ENCODE measurements at regions not wholly inside any gene's neighbourhood (a gene's known extent, or its start where the extent isn't known, plus 50 kb on each side); places are given as distances from the start of the nearest gene placed in this dataset.

DNA sequence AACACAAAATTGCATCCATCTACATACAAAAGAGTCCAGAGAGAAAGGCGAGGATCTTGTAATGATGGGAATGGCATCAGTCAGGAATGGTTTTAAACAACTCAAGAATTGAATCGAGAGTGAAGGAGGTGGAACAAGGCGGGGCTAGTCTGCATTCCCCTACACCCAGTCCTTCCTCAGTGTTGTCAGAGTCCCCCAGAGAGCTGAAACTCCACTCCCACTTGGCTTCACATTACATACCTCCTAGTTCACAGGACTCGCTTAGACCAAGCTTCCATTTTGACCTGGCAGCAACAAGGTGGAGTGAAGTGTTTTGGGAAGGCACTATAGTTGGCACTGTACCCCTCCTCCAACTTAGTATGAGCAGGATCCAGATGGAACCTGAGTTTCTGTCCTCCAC, 1273.5 kb upstream of the CRIM1 start:
- no peak for DNase-seq

GRCh38 chr2:35081622-35082015, 1274.0 kb upstream of the CRIM1 start:
- DNase-seq: no peak

DNA sequence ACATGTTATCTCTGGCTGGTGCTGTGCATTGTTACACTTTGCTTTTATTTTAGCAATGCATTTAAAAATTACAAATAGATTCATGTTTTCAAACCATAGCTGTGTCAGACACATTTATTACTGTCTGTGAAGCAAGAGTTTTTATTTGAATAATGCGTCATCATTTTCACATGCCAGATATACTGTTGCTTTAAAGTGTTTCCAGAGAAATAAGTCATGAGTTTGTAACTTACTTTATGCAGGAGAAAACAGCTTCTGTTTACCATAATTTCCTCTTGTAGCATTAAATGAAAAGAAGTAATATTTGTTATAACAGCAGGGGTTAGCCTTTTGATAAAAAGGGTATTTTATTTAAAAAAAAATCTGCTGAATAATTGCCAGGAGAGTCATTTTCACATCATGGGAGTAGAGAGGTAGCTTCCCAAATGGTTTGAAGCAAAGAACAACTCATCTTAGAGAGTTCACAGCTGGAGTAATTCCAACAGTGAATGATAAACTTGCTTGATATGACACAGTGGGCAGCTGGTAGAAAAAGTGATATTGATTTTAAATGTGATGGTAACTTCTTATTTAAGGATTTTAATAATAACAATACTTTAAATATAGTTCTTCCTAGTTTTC, 1274.5 kb upstream of the CRIM1 start:
- DNase-seq: peak; percentile 8

GRCh38 chr2:35080231-35080910, 1275.2 kb upstream of the CRIM1 start:
- DNase-seq: peak; percentile 6

DNA sequence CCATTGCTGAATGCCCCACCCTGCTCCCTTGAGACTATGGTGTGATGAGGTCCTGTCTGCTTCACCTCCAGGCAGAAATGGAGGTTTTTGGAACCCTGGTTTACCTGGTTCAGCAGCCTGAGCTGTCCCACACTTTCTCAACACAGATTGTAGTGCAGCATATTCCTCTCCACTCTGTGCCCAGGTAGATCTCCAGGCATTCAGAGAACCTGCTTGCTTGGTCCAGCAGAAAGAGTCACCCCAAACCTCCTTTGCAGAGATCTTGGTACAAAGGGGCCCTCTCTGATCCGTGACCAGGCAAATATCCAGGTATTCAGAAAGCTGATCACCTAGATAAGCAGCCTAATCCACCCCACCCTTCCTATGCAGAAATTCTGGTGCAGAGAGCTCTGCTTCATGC, 1288.2 kb upstream of the CRIM1 start:
- no peak for DNase-seq

DNA sequence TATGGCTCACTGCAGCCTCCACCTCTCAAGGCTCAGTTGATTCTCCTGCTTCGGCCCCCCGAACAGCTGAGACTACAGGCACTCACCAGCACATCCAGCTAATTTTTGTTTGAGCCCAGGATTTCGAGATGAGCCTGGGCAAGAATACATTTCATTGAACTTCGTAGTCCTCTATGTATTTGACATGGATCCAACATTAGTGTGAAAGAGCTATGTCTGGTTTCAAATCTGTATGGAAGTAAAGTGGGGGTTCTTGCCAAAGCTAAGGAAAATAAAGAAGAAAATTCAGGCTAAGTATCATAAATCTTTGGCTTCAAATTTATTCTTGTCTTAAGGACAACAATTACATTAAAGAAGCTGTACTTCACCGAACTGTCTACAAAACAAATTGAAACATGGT, 1291.7 kb upstream of the CRIM1 start:
- no peak for DNase-seq

DNA sequence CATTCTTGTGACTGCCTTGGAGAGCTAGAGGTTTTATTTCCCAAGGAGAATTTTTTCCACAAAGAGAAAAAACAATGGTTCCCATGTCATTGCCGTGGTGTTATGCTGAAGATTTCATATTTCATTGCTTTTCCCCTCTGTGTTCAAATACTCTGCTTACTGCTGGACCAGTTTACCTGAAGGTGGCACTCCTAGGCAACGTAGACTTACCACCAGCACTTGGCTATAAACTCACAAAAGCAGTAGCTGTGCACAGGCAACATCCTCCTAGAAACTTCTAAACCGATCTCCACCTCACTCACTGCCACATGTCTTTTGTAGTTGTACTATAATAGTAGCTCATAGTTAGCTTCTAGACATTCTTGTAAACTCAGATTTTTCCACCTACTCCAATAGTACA, 1319.7 kb upstream of the CRIM1 start:
- DNase-seq: no peak

DNA sequence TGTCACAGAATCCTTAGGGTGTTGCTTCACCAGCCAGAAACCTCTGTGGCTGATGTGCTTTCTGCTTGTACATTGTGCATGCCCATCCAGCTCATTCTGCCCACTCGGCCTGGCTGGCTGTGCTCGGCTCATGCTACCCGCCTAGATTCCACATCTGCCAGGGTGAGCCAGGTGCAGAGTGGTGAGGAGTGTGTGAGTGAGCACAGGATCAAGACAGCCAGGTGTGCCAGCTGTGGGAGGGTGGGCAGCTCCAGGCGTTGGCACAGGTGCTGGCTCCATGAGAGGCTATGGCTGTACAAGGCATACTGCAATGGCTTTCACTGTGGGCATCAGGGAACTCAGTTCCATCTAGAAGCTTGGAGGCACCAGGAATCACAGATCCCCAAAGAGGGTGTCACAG, 1321.8 kb upstream of the CRIM1 start:
- no peak for DNase-seq

- no peak for DNase-seq
Observed at GRCh38 chr2:35023545-35023944, 1332.0 kb upstream of the CRIM1 start.

DNA sequence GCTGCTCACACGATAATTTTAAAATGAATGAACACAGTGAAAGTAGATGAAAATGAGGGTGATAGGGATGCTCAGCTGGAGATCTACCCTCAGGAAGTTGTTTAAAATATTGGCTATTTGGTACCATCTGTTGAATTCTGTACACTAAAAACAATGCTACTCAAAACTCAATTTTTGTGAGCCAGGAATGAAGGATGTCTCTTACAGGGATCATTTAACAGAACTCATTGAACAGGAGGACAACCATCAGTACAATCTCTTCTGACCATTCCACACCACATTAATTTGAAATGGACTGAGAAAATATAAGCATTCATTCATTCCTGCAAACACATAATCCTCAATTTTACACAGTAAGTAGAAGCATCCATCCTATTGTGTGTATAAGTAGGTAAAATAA, 1355.1 kb upstream of the CRIM1 start:
- no peak for DNase-seq

DNA sequence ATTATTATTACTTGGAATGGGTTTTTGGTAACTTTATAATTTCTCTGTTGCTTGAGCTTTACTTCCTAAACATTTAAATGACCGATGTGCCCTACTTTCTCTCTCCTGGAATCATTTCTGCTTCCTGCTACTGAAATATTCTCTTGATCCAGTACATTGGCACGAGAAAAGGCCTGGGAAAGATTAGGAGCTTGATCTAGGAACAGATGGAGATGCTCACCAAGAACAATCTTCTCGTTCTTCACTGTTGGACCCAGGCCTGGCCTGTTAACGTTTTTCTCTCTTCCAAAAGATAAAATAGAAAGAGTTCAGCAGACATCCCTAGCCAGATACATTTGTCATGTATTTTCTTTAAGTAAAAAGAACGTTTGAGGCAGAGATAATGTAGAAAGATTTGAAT, 1356.8 kb upstream of the CRIM1 start:
- DNase-seq: no peak

DNA sequence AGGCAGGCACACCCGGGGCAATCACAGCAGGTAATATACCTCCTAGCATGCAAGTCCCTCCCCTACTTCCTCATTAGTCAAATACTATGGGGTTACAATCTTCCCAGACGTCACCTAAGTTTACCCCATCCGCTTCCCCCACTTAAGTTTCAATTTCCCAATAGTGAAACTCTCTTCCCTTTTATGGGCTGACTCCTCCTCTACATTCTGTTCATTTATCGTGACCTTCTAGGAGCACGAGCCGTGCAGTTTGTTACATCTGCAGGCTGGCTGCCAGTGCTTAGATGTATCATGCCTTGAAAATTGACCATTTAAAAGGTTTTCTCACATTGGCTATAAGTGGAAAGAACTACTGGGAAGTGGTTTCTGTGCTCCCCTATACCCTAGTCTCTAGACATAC, 1357.8 kb upstream of the CRIM1 start:
- DNase-seq: no peak

GRCh38 chr2:34995196-34995595, 1360.4 kb upstream of the CRIM1 start:
- DNase-seq: no peak

DNA sequence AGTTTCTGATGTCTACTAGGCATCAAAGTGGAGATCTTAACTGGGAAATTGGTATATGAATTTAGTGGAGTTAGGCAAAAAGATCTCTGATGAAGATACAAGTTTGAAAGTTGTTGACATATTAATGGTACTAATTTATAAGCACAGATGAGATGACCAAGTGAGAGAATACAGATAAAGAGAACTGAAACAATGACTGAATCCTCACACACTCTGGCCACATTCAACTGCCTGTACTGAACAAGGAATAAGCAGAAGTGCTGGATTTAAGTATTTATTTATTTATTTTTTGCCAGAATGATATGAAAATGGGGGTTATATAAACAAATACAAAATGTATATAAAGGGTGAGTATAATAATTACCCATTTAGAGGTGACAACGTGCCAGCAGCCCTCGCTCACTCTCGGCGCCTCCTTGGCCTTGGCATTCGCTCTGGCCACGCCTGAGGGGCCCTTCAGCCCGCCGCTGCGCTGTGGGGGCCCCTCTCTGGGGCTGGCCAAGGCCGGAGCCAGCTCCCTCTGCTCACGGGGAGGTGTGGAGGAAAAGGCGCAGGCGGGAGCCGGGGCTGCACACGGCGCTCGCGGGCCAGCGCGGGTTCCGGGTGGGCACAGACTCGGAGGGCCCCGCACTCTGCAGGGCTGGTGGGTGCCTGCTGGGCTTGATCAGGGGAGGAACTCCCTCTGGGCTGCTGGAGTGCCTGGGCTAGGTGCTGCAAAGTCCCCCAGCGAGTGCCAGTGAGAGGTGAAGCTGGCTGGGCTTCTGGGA, 1363.9 kb upstream of the CRIM1 start:
- DNase-seq: no peak

GRCh38 chr2:34985474-34985873, 1370.1 kb upstream of the CRIM1 start:
- DNase-seq: no peak

GRCh38 chr2:34980689-34981088, 1374.9 kb upstream of the CRIM1 start:
- no peak for DNase-seq

- no peak for DNase-seq
Observed at GRCh38 chr2:34979148-34979547, 1376.4 kb upstream of the CRIM1 start.

- no peak for DNase-seq
Observed at GRCh38 chr2:34961822-34962221, 1362.7 kb upstream of the FAM98A start.

DNA sequence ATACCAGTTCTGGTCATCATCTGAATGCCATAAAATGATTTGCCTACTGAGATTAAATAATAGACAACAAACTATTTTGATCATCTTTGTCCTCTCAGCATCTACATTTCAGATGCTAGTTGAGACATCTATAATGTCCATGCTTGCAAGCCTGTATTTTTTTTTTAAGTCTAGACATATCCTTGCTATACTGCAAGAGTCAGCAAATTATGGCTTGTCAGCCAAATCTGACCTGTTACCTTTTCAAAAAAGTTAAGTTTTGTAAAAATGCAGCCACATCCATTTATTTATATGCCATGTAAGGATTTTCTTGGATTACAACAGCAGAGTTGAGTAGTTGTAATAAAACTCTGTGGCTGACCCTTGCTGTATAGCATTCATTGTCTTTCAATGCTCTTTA, 1355.7 kb upstream of the FAM98A start:
- no peak for DNase-seq

DNA sequence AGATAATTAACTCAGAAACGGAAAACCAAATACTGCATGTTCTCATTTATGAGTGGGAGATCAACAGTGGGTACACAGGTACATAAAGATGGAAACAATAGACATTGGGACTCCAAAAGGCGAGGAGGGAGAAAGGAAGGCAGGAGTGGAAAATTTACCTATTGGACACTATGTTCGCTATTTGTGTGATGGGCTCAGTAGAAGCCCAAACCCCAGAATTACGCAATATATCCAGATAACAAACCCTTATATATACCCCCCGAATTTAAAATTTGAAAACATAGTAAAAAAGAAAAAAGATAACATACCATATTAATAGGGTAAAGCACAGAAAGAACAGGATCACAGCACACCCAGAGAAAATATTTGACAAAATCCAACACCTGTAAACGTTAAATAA, 1351.7 kb upstream of the FAM98A start:
- DNase-seq: no peak

GRCh38 chr2:34949316-34949715, 1350.2 kb upstream of the FAM98A start:
- DNase-seq: no peak

- no peak for DNase-seq
Observed at GRCh38 chr2:34936089-34936488, 1337.0 kb upstream of the FAM98A start.

GRCh38 chr2:34912084-34912483, 1313.0 kb upstream of the FAM98A start:
- no peak for DNase-seq

GRCh38 chr2:34909992-34910705, 1311.0 kb upstream of the FAM98A start:
- DNase-seq: no peak
